Endothelial cell of umbilical vein (primary cell): ENCODE measurements at regions not wholly inside any gene's neighbourhood (a gene's known extent, or its start where the extent isn't known, plus 50 kb on each side); places are given as distances from the start of the nearest gene placed in this dataset.

Experiments
- BruUV-seq: library from RNA; stranded (reverse); fragments of 400-500 nt; replicated peaks from 2 replicates; lab custom pipeline; 2021; lab: Mats Ljungman, UMichigan
- CTCF ChIA-PET: fragments of 300-600, 350-600 bp; sonication (Branson Sonifier 250); formaldehyde crosslinking; loops from one replicate; lab custom pipeline; 2021; ENCODE audit warnings: antibody characterized with exemption, inconsistent platforms; lab: Charles Lee
- POLR2A ChIA-PET: fragments of 300-600, 350-600 bp; sonication (Branson Sonifier 250); formaldehyde crosslinking; loops from one replicate; lab custom pipeline; 2021; ENCODE audit warnings: antibody characterized with exemption, inconsistent platforms; lab: Charles Lee
- DNase-seq: peaks from one replicate; pipeline ENCODE4 v3.0.0-alpha.2; 2011; ENCODE audit warnings: low read depth, low spot score
- FAIRE-seq: peaks from 2 replicates; lab custom pipeline; 2011; peaks lifted over from hg19 to GRCh38; lab: Jason Lieb, UNC
- H2AFZ ChIP-seq: 2 replicates; pipeline ENCODE4 v1.6.0; 2012; ENCODE audit warnings: low read depth, low read length, control low read depth, inconsistent platforms
- H3K27ac ChIP-seq: 2 replicates; pipeline ENCODE4 v1.5.1; 2011; ENCODE audit warnings: low read depth, mild to moderate bottlenecking, control low read depth, low read length, moderate library complexity; ENCODE audit not compliant: insufficient read depth
- H3K27me3 ChIP-seq, 2 experiments: 2 replicates each; pipeline versions ENCODE4 v1.6.0 to v1.6.1; 2011; ENCODE audit warnings: low read length in 2 of 2, mixed read lengths in 1 of 2; ENCODE audit not compliant: control insufficient read depth in 2 of 2, insufficient read depth in 2 of 2
- H3K36me3 ChIP-seq, 2 experiments: 2 replicates in 1 of 2; 3 replicates in 1 of 2; pipeline ENCODE4 v1.5.1; 2011; ENCODE audit warnings: low read length in 2 of 2, mild to moderate bottlenecking in 1 of 2, moderate library complexity in 1 of 2; ENCODE audit not compliant: control insufficient read depth in 2 of 2, insufficient read depth in 2 of 2; ENCODE audit errors: extremely low read depth in 1 of 2
- H3K4me1 ChIP-seq: 3 replicates; pipeline ENCODE4 v1.5.1; 2011; ENCODE audit warnings: mild to moderate bottlenecking, low read length; ENCODE audit not compliant: control insufficient read depth, insufficient read depth; ENCODE audit errors: extremely low read depth
- H3K4me2 ChIP-seq: 2 replicates; pipeline ENCODE4 v1.6.1; 2011; ENCODE audit warnings: low read length, control low read depth, mixed read lengths; ENCODE audit not compliant: insufficient read depth
- H3K4me3 ChIP-seq, 3 experiments: fragments of 200-600 bp in 1 of 3; sonication (generic), shearing (Covaris generic) in 1 of 3; replicated peaks in 1 of 3; 2 replicates each; pipeline ENCODE4 v1.5.1; 2011 to 2016; ENCODE audit warnings: control low read depth in 3 of 3, low read length in 3 of 3, mild to moderate bottlenecking in 2 of 3, inconsistent platforms in 1 of 3, low read depth in 1 of 3, moderate library complexity in 1 of 3; ENCODE audit not compliant: insufficient read depth in 1 of 3
- H3K79me2 ChIP-seq: 2 replicates; pipeline ENCODE4 v1.6.0; 2012; ENCODE audit warnings: low read length, inconsistent platforms; ENCODE audit not compliant: control insufficient read depth, insufficient read depth
- H3K9ac ChIP-seq: replicated peaks from 2 replicates; pipeline ENCODE3; 2011; ENCODE audit warnings: low read length, control low read depth; ENCODE audit not compliant: insufficient read depth; ENCODE audit errors: extremely low read depth
- H3K9me1 ChIP-seq: replicated peaks from 3 replicates; pipeline ENCODE4 v1.6.0; 2011; ENCODE audit warnings: mild to moderate bottlenecking, low read length; ENCODE audit not compliant: control insufficient read depth, insufficient read depth; ENCODE audit errors: extremely low read depth
- H3K9me3 ChIP-seq: replicated peaks from 2 replicates; pipeline ENCODE4 v1.5.1; 2012; ENCODE audit warnings: low read length, inconsistent platforms; ENCODE audit not compliant: control insufficient read depth, insufficient read depth
- H4K20me1 ChIP-seq: replicated peaks from 2 replicates; pipeline ENCODE3; 2011; ENCODE audit warnings: mild to moderate bottlenecking, low read length; ENCODE audit not compliant: control insufficient read depth, insufficient read depth; ENCODE audit errors: extremely low read depth
- CTCF ChIP-seq, 2 donors: IDR thresholded peaks; 1 replicate in 1 of 2; 2 replicates in 1 of 2; pipeline ENCODE4 v1.5.1; 2011; ENCODE audit warnings: low read length in 2 of 2, mild to moderate bottlenecking in 2 of 2, moderate library complexity in 2 of 2, control low read depth in 1 of 2, inconsistent platforms in 1 of 2, low read depth in 1 of 2; ENCODE audit not compliant: insufficient read depth in 1 of 2; ENCODE audit errors: extremely low read depth in 1 of 2
- FOS ChIP-seq: IDR thresholded peaks from 2 replicates; pipeline ENCODE4 v1.6.1; 2011; ENCODE audit warnings: mild to moderate bottlenecking, low read length, moderate library complexity, borderline replicate concordance; ENCODE audit not compliant: insufficient read depth
- GATA2 ChIP-seq: IDR thresholded peaks from 2 replicates; pipeline ENCODE4 v1.7.0; 2011; ENCODE audit warnings: low read depth, mild to moderate bottlenecking, moderate library complexity, mixed read lengths, low read length; ENCODE audit not compliant: insufficient read length, insufficient read depth
- MAX ChIP-seq: IDR thresholded peaks from 2 replicates; pipeline ENCODE4 v1.6.1; 2011; ENCODE audit not compliant: insufficient read depth, insufficient read length
- MYC ChIP-seq: IDR thresholded peaks from one replicate; pipeline ENCODE4 v1.6.1; 2011; ENCODE audit warnings: mild to moderate bottlenecking, low read depth, low read length
- dilution Hi-C: fragments of 300-500 bp; cut with MboI; formaldehyde crosslinking; loops from one replicate; pipeline ENCODE4 v1.15.0; 2019; ENCODE audit warnings: low sequenced_read_pairs; ENCODE audit not compliant: extremely low pct_ligation_motif_present
- intact Hi-C: fragments of 100-400 bp; cut with micrococcal nuclease; formaldehyde crosslinking; loops from one replicate; pipeline ENCODE4 v1.10.0; 2022

GRCh38 chr5:77942578-77943239 is 166.6 kb upstream of the TBCA start:
- H3K9me3 ChIP-seq: no peaks in the 10 kb centered on the region
- no TSS peak for BruUV-seq
- H3K27ac ChIP-seq: no peak overlapping the region
- H2AFZ ChIP-seq: no peak overlapping the region
- peaks cover 20 to 37% of the 10 kb centered on the region in 2 experiments for H3K27me3 ChIP-seq
- POLR2A ChIA-PET: no interaction called here
- H3K4me3 ChIP-seq: no peak overlapping the region
- H3K9me1 ChIP-seq: peaks cover 3% of the 10 kb centered on the region
- H3K4me1 ChIP-seq: no peaks in the 10 kb centered on the region
- H3K9ac ChIP-seq: no peak overlapping the region
- H3K4me2 ChIP-seq: no peak overlapping the region
- H3K79me2 ChIP-seq: no peaks in the 10 kb centered on the region
- FAIRE-seq: no peak
- no peaks in the 10 kb centered on the region for H4K20me1 ChIP-seq
- CTCF ChIA-PET: interaction anchor here (0.7 kb wide), 1 partner anchor 65 kb away, joined by 4 read pairs; no protein-coding TSS in a partner anchor
- DNase-seq: no peak
- no peaks in the 10 kb centered on the region for H3K36me3 ChIP-seq
- intact Hi-C loops (no loop called here), dilution Hi-C loops (no loop called here)
- TF ChIP-seq MAX: no peak
- TF ChIP-seq MYC: no peak
- TF ChIP-seq CTCF (IDR thresholded peaks at IDR 0.05; ENCODE audit: extremely low read depth in 1 of 2, insufficient read depth in 1 of 2, low read depth in 1 of 2, low read length in 2 of 2): no peak
- no peak for TF ChIP-seq GATA2
- no peak for TF ChIP-seq FOS
